GM23248 (cell line): ENCODE measurements at regions not wholly inside any gene's neighbourhood (a gene's known extent, or its start where the extent isn't known, plus 50 kb on each side); places are given as distances from the start of the nearest gene placed in this dataset.

Experiments used
- DNase-seq: peaks from one replicate; pipeline ENCODE4 v3.0.0-alpha.2; 2015
- H2AFZ ChIP-seq: fragments of 200-600 bp; sonication (generic); 2 replicates; pipeline ENCODE4 v1.6.1; 2016; ENCODE audit warnings: antibody characterized with exemption
- H3F3A ChIP-seq: fragments of 200-600 bp; sonication (generic); 2 replicates; pipeline ENCODE4 v1.6.1; 2016; ENCODE audit warnings: mild to moderate bottlenecking, antibody characterized with exemption, mixed run types; ENCODE audit not compliant: insufficient read depth
- H3K27ac ChIP-seq: fragments of 200-600 bp; sonication (generic); 2 replicates; pipeline ENCODE4 v1.5.1; 2016; ENCODE audit warnings: mild to moderate bottlenecking
- H3K27me3 ChIP-seq: fragments of 200-600 bp; sonication (generic); replicated peaks from 2 replicates; pipeline ENCODE4 v1.6.1; 2016; ENCODE audit warnings: mild to moderate bottlenecking; ENCODE audit not compliant: insufficient read depth
- H3K36me3 ChIP-seq: fragments of 200-600 bp; sonication (generic); 2 replicates; pipeline ENCODE4 v1.6.1; 2016; ENCODE audit warnings: low read depth, mild to moderate bottlenecking
- H3K4me1 ChIP-seq: fragments of 200-600 bp; sonication (generic); 2 replicates; pipeline ENCODE4 v1.6.1; 2016; ENCODE audit warnings: mild to moderate bottlenecking; ENCODE audit not compliant: insufficient read depth
- H3K4me2 ChIP-seq: fragments of 200-600 bp; sonication (generic); one replicate; pipeline ENCODE4 v1.6.1; 2016; ENCODE audit warnings: mild to moderate bottlenecking; ENCODE audit not compliant: unreplicated experiment
- H3K4me3 ChIP-seq: fragments of 200-600 bp; sonication (generic); 2 replicates; pipeline ENCODE4 v1.5.1; 2016; ENCODE audit warnings: mild to moderate bottlenecking
- H3K79me2 ChIP-seq: fragments of 200-600 bp; sonication (generic); 2 replicates; pipeline ENCODE4 v1.6.1; 2016; ENCODE audit warnings: mild to moderate bottlenecking; ENCODE audit not compliant: insufficient read depth
- H3K9ac ChIP-seq: fragments of 200-600 bp; sonication (generic); 2 replicates; pipeline ENCODE4 v1.6.1; 2016; ENCODE audit warnings: mild to moderate bottlenecking
- H3K9me2 ChIP-seq: fragments of 200-600 bp; sonication (generic); 2 replicates; pipeline ENCODE4 v1.6.1; 2016; ENCODE audit warnings: mixed run types, mild to moderate bottlenecking, moderate library complexity; ENCODE audit not compliant: insufficient read depth
- H3K9me3 ChIP-seq: fragments of 200-600 bp; sonication (generic); one replicate; pipeline ENCODE4 v1.6.1; 2017; ENCODE audit warnings: low read depth
- H4K20me1 ChIP-seq: fragments of 200-600 bp; sonication (generic); 2 replicates; pipeline ENCODE4 v1.6.0; 2016; ENCODE audit not compliant: insufficient read depth
- EZH2 ChIP-seq: fragments of 200-600 bp; sonication (generic); IDR thresholded peaks from 2 replicates; pipeline ENCODE4 v1.6.1; 2018; ENCODE audit warnings: antibody characterized with exemption, mild to moderate bottlenecking; ENCODE audit not compliant: insufficient read depth, poor library complexity, severe bottlenecking
- EZH2phosphoT487 ChIP-seq: fragments of 200-600 bp; sonication (generic); IDR thresholded peaks from 2 replicates; pipeline ENCODE4 v1.6.1; 2018; ENCODE audit warnings: antibody characterized with exemption, moderate library complexity, mild to moderate bottlenecking, low read depth; ENCODE audit not compliant: insufficient read depth
- WGBS, 2 experiments: methylation state at CpG; one replicate each; pipeline ENCODE4 v1.1.6; 2015 to 2017; ENCODE audit warnings: low lambda C conversion rate in 2 of 2, low coverage in 1 of 2; ENCODE audit errors: missing lambda C conversion rate in 2 of 2; 5-methylcytosine and 5-hydroxymethylcytosine counted together
- in situ Hi-C: fragments of 300-500 bp; cut with MboI; formaldehyde crosslinking; loops from 2 replicates; pipeline ENCODE4 v1.15.0; 2020

GRCh38 chr13:26956522-26957142, 196.0 kb upstream of the GPR12 start:
- H3K4me3 ChIP-seq = no peak overlapping the region
- H3K9ac ChIP-seq = no peak overlapping the region
- no peaks in the 10 kb centered on the region for H3K4me1 ChIP-seq
- no peaks in the 10 kb centered on the region for H3K36me3 ChIP-seq
- no peaks in the 10 kb centered on the region for H3K9me3 ChIP-seq
- H3K27me3 ChIP-seq = peaks cover 60% of the 10 kb centered on the region
- TF ChIP-seq EZH2phosphoT487 (no peak), EZH2 (no peak)
- no peak overlapping the region for H2AFZ ChIP-seq
- no peaks in the 10 kb centered on the region for H3F3A ChIP-seq
- WGBS, 2 experiments = 14 to 17% methylated on average over 10 of the region's 10 CpGs
- H4K20me1 ChIP-seq = no peaks in the 10 kb centered on the region
- no peaks in the 10 kb centered on the region for H3K79me2 ChIP-seq
- H3K9me2 ChIP-seq = no peaks in the 10 kb centered on the region
- in situ Hi-C loops = loop anchor here (25.0 kb wide), 1 partner anchor 881 kb away; no protein-coding TSS in a partner anchor
- no peak overlapping the region for H3K4me2 ChIP-seq
- H3K27ac ChIP-seq = no peak overlapping the region
- no peak for DNase-seq

- H3K27me3 ChIP-seq = peaks cover 64% of the 10 kb centered on the region
- H3K27ac ChIP-seq = no peak overlapping the region
- no peak for DNase-seq
- TF ChIP-seq EZH2 (no peak), EZH2phosphoT487 (no peak)
- no peaks in the 10 kb centered on the region for H3K36me3 ChIP-seq
- in situ Hi-C loops = loop anchor here (25.0 kb wide), 1 partner anchor 882 kb away; no protein-coding TSS in a partner anchor
- 23 to 40% methylated on average over 4 of the region's 4 CpGs for WGBS, 2 experiments
- no peaks in the 10 kb centered on the region for H3K4me1 ChIP-seq
- no peaks in the 10 kb centered on the region for H3K79me2 ChIP-seq
- no peaks in the 10 kb centered on the region for H3K9me3 ChIP-seq
- H3K9ac ChIP-seq = no peak overlapping the region
- H3K4me3 ChIP-seq = no peak overlapping the region
- H2AFZ ChIP-seq = no peak overlapping the region
- H3K9me2 ChIP-seq = no peaks in the 10 kb centered on the region
- H3K4me2 ChIP-seq = no peak overlapping the region
- H3F3A ChIP-seq = no peaks in the 10 kb centered on the region
- no peaks in the 10 kb centered on the region for H4K20me1 ChIP-seq
Measured at GRCh38 chr13:26954976-26955375, 194.4 kb upstream of the GPR12 start.

GRCh38 chr13:26953291-26953690, 192.7 kb upstream of the GPR12 start:
- in situ Hi-C loops = loop anchor here (25.0 kb wide), 1 partner anchor 884 kb away; no protein-coding TSS in a partner anchor
- no peak overlapping the region for H3K4me3 ChIP-seq
- no peaks in the 10 kb centered on the region for H3K4me1 ChIP-seq
- no peak overlapping the region for H3K4me2 ChIP-seq
- no peak overlapping the region for H3K27ac ChIP-seq
- H3K79me2 ChIP-seq = no peaks in the 10 kb centered on the region
- H3F3A ChIP-seq = no peaks in the 10 kb centered on the region
- no peaks in the 10 kb centered on the region for H3K9me2 ChIP-seq
- DNase-seq = no peak
- H3K9ac ChIP-seq = no peak overlapping the region
- no peak overlapping the region for H2AFZ ChIP-seq
- WGBS, 2 experiments = 18 to 27% methylated on average over 5 of the region's 5 CpGs
- H3K36me3 ChIP-seq = no peaks in the 10 kb centered on the region
- TF ChIP-seq EZH2phosphoT487 = no peak
- TF ChIP-seq EZH2 = no peak
- H3K9me3 ChIP-seq = no peaks in the 10 kb centered on the region
- no peaks in the 10 kb centered on the region for H4K20me1 ChIP-seq
- H3K27me3 ChIP-seq = peaks cover 57% of the 10 kb centered on the region

GRCh38 chr13:26952551-26953143, 192.1 kb upstream of the GPR12 start:
- Histone ChIP-seq H3K9ac (no peak overlapping the region), H3K9me3 (no peaks in the 10 kb centered on the region), H3K79me2 (no peaks in the 10 kb centered on the region), H3K4me1 (no peaks in the 10 kb centered on the region), H3K27me3 (peaks cover 54% of the 10 kb centered on the region), H3K36me3 (no peaks in the 10 kb centered on the region), H3K27ac (no peak overlapping the region), H3K4me2 (no peak overlapping the region), H3K9me2 (no peaks in the 10 kb centered on the region), H4K20me1 (no peaks in the 10 kb centered on the region), H3F3A (no peaks in the 10 kb centered on the region), H3K4me3 (no peak overlapping the region), H2AFZ (no peak overlapping the region)
- 61 to 68% methylated on average over 12 of the region's 12 CpGs for WGBS, 2 experiments
- TF ChIP-seq EZH2 (no peak), EZH2phosphoT487 (no peak)
- no peak for DNase-seq
- in situ Hi-C loops = loop anchor here (25.0 kb wide), 1 partner anchor 885 kb away; no protein-coding TSS in a partner anchor
